HepG2 (cell line): ENCODE measurements at regions not wholly inside any gene's neighbourhood (a gene's known extent, or its start where the extent isn't known, plus 50 kb on each side); places are given as distances from the start of the nearest gene placed in this dataset.

Source experiments
- ATAC-seq: fragments of 200-7000 bp; cut with Tn5 transposase; 3 replicates; pipeline ENCODE4 v1.9.1; 2020; ENCODE audit warnings: mild to moderate bottlenecking, moderate library complexity
- BruUV-seq: library from RNA; stranded (reverse); fragments of 400-500 nt; replicated peaks from 2 replicates; lab custom pipeline; 2021; lab: Mats Ljungman, UMichigan
- CTCF ChIA-PET: fragments of 300-600 bp; formaldehyde crosslinking; extraction: SDS; loops from one replicate; lab custom pipeline; 2021; ENCODE audit warnings: low total read pairs, inconsistent platforms, low intra/inter-chr PET ratio; lab: Yijun Ruan, JAX
- POLR2A ChIA-PET: fragments of 350-600 bp; sonication (Branson Sonifier 250); formaldehyde crosslinking; loops from one replicate; lab custom pipeline; 2020; ENCODE audit warnings: antibody characterized with exemption, inconsistent platforms; lab: Yijun Ruan, JAX
- DNase-seq: peaks from one replicate; pipeline ENCODE4 v3.0.0-alpha.2; 2015; ENCODE audit warnings: low spot score
- FAIRE-seq: peaks from 3 replicates; lab custom pipeline; 2011; peaks lifted over from hg19 to GRCh38; lab: Jason Lieb, UNC
- H2AFZ ChIP-seq: one replicate; pipeline ENCODE4 v1.6.1; 2011; ENCODE audit warnings: low read length, inconsistent platforms
- H3K27ac ChIP-seq: fragments of 300-600 bp; 3 replicates; pipeline ENCODE4 v1.8.0; 2011; ENCODE audit warnings: mixed run types, mild to moderate bottlenecking, mixed read lengths, low read length, inconsistent platforms; ENCODE audit not compliant: insufficient read depth; ENCODE audit errors: extremely low read length
- H3K27me3 ChIP-seq, 2 experiments: fragments of 200-600 bp in 1 of 2; 2 replicates in 1 of 2; 3 replicates in 1 of 2; pipeline versions ENCODE4 v1.6.0 to v1.8.0; 2011; ENCODE audit warnings: low read length in 2 of 2, mild to moderate bottlenecking in 2 of 2, moderate library complexity in 2 of 2, inconsistent platforms in 1 of 2; ENCODE audit not compliant: insufficient read depth in 2 of 2, control insufficient read depth in 1 of 2
- H3K36me3 ChIP-seq, 2 experiments: fragments of 200-600 bp in 1 of 2; replicated peaks in 1 of 2; 2 replicates in 1 of 2; 3 replicates in 1 of 2; pipeline versions ENCODE4 v1.5.1 to v1.8.0; 2011; ENCODE audit warnings: low read length in 2 of 2, inconsistent platforms in 1 of 2; ENCODE audit not compliant: insufficient read depth in 2 of 2, control insufficient read depth in 1 of 2
- H3K4me1 ChIP-seq: 2 replicates; pipeline ENCODE4 v1.5.1; 2012; ENCODE audit warnings: low read length, inconsistent platforms; ENCODE audit not compliant: insufficient read depth
- H3K4me2 ChIP-seq: 2 replicates; pipeline ENCODE4 v1.6.0; 2011; ENCODE audit warnings: low read depth, low read length, inconsistent platforms
- H3K4me3 ChIP-seq, 3 experiments: fragments of 200-600 bp in 1 of 3; sonication (generic), shearing (Covaris generic) in 1 of 3; replicated peaks in 1 of 3; 2 replicates each; pipeline ENCODE4 v1.5.1; 2011 to 2016; ENCODE audit warnings: low read length in 3 of 3, inconsistent platforms in 2 of 3, low read depth in 2 of 3, mild to moderate bottlenecking in 2 of 3, control low read depth in 1 of 3, mixed read lengths in 1 of 3; ENCODE audit not compliant: insufficient read depth in 1 of 3
- H3K79me2 ChIP-seq: one replicate; pipeline ENCODE4 v1.6.1; 2011; ENCODE audit warnings: low read length, inconsistent platforms; ENCODE audit not compliant: insufficient read depth
- H3K9ac ChIP-seq: 2 replicates; pipeline ENCODE4 v1.6.0; 2011; ENCODE audit warnings: mild to moderate bottlenecking, low read depth, low read length, inconsistent platforms; ENCODE audit not compliant: insufficient read depth
- H3K9me3 ChIP-seq: 2 replicates; pipeline ENCODE4 v1.5.1; 2012; ENCODE audit warnings: mild to moderate bottlenecking, low read length
- H4K20me1 ChIP-seq: 2 replicates; pipeline ENCODE4 v1.6.0; 2011; ENCODE audit warnings: inconsistent platforms, mild to moderate bottlenecking, low read length, moderate library complexity; ENCODE audit not compliant: insufficient read depth
- FOXK1 ChIP-seq: sonication (generic); formaldehyde crosslinking; IDR thresholded peaks from 2 replicates; pipeline ENCODE4 v1.4.0; 2020; ENCODE audit warnings: low read depth, missing genetic modification reagents, borderline replicate concordance
- HIVEP1 ChIP-seq: sonication (generic); formaldehyde crosslinking; IDR thresholded peaks from 2 replicates; pipeline ENCODE4 v1.4.0; 2020; ENCODE audit warnings: mild to moderate bottlenecking, missing genetic modification reagents
- KAT8 ChIP-seq: IDR thresholded peaks from 2 replicates; pipeline ENCODE4 v1.6.1; 2016; ENCODE audit warnings: missing genetic modification reagents, missing compliant biosample characterization
- KLF16 ChIP-seq, 2 experiments: sonication (generic) in 1 of 2; formaldehyde crosslinking in 1 of 2; IDR thresholded peaks; 2 replicates each; pipeline versions ENCODE4 v1.6.1 to v1.8.0; 2016 to 2023; ENCODE audit warnings: missing genetic modification reagents in 2 of 2, missing compliant biosample characterization in 1 of 2
- NCOA5 ChIP-seq: sonication (generic); formaldehyde crosslinking; IDR thresholded peaks from 2 replicates; pipeline ENCODE4 v1.4.0; 2020; ENCODE audit warnings: missing genetic modification reagents
- PCBP1 ChIP-seq: fragments of 200-400 bp; formaldehyde crosslinking; IDR thresholded peaks from 2 replicates; pipeline ENCODE4 v1.6.1; 2017; ENCODE audit warnings: mild to moderate bottlenecking, low read depth, low read length, borderline replicate concordance
- SMARCE1 ChIP-seq: fragments of 450-650 bp; IDR thresholded peaks from 2 replicates; pipeline ENCODE4 v1.6.1; 2017; ENCODE audit warnings: borderline replicate concordance
- ZNF143 ChIP-seq: sonication (generic); formaldehyde crosslinking; IDR thresholded peaks from 2 replicates; pipeline ENCODE4 v1.4.0; 2020; ENCODE audit warnings: missing genetic modification reagents
- ZNF652 ChIP-seq: IDR thresholded peaks from 2 replicates; pipeline ENCODE4 v1.6.1; 2016; ENCODE audit warnings: low read depth, borderline replicate concordance
- ZSCAN9 ChIP-seq: IDR thresholded peaks from 2 replicates; pipeline ENCODE4 v1.6.1; 2016; ENCODE audit warnings: borderline replicate concordance
- WGBS: methylation state at CpG from one replicate; pipeline ENCODE4 v1.1.6; 2017; ENCODE audit warnings: low lambda C conversion rate; 5-methylcytosine and 5-hydroxymethylcytosine counted together
- in situ Hi-C: cut with HindIII; loops from 2 replicates; pipeline ENCODE4 v1.10.0; 2017; ENCODE audit warnings: low pct_unique_long_range_greater_than_20kb; ENCODE audit not compliant: extremely low pct_ligation_motif_present
- intact Hi-C: fragments of 100-400 bp; cut with micrococcal nuclease; formaldehyde crosslinking; loops from one replicate; pipeline ENCODE4 v1.10.0; 2022; ENCODE audit not compliant: unreplicated experiment
- TF ChIP-seq, protein P1 (sequence below): sonication (generic); formaldehyde crosslinking; IDR thresholded peaks from 2 replicates; pipeline ENCODE4 v1.5.1; 2020; ENCODE audit warnings: missing genetic modification reagents, mild to moderate bottlenecking, borderline replicate concordance
- TF ChIP-seq, protein P2 (sequence below): IDR thresholded peaks from 2 replicates; pipeline ENCODE4 v1.6.1; 2016; ENCODE audit warnings: control low read depth
- TF ChIP-seq, protein P3 (sequence below): IDR thresholded peaks from 2 replicates; pipeline ENCODE4 v1.6.1; 2012; ENCODE audit warnings: inconsistent platforms

DNA sequence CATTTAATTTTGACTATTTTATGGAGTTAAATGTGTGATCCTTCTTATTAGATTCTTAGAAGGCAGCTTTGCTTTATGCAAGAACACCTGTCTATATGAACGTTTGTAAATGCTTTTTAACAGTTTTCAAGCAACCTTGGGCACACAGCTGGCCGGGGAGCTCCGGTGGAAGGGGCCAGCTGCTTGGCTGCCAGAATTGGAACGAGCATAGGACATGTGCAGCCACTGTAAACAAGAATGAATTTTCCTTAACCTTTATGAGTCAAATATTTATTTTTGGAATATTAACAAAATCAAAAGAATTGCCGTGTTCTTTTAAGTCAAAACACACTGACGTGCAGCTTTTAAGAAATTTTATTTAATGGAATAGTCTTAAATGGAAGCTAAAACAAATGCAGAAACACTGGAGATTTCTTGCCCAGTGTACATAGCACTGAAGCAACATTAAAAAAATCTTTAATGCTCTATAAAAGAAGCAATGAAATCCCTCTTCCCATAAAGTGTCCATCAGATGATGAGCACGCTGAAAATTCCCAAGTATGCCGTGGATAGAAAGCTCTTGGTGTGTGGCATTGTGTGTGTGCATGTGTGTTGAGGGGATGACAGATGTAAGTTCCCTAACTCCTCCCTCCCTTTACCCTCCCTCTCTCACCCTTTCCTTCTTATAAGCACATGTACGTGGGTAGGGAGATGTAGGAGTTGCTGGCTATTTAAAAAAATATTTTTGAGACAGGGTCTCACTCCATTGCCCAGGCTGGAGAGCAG lies 208.9 kb upstream of the EXOC2 start (continued):
- no peak for TF ChIP-seq HIVEP1 (CRISPR knock-in tag)
- TF ChIP-seq KAT8 (CRISPR knock-in tag) = no peak
- TF ChIP-seq NCOA5 (CRISPR knock-in tag) = no peak
- TF ChIP-seq, protein P1, sequence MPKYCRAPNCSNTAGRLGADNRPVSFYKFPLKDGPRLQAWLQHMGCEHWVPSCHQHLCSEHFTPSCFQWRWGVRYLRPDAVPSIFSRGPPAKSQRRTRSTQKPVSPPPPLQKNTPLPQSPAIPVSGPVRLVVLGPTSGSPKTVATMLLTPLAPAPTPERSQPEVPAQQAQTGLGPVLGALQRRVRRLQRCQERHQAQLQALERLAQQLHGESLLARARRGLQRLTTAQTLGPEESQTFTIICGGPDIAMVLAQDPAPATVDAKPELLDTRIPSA = no peak
- no peak for TF ChIP-seq FOXK1 (CRISPR knock-in tag)
- TF ChIP-seq, all 625 proteins: peak for 3

DNA sequence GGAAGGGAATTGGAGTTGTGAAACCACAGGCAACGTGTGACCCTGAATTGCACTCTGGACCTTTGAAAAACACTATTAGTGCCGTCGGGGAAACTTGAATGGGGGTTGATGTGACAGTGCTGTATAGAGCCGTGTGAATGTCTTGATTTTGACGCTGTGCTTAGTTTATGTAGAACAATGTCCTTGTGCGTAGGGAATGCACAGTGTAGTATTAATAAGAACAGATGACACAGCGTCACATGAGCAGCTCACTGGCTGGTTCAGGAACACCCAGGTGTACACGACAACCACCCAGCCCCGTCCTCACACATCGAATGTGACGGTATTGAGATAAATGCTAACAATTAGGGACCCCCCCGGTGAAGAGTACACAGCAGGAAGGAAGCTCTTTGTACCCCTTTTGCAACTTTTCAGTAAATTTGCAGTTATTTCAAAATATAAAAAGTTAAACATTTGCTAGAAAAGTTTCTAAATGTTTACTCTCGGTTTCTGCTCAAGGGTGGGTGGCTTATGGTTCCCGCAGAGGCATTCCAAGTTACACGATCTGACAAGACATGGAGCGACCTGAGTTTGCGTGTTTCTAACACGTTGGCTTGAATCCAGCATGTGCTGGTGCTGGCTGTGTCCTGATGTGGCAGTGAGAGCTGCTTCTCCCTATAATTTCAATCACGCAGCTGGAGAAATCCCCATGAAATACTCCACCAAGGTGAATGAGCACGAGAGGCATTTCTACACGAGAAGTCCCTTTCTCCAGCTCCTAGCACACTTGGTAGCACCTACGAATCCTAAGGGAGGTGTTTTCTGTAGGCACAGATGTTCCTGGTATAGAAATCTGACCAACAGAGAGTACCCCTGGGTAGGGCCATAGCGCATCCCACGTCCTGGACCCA lies 208.0 kb upstream of the EXOC2 start:
- ATAC-seq (peak; percentile 91), FAIRE-seq (peak; percentile 97), DNase-seq (peak; percentile 85)
- peak overlapping the region; percentile 23 for H3K9ac ChIP-seq
- BruUV-seq = no TSS peak
- CTCF ChIA-PET = no interaction called here
- in situ Hi-C loops = no loop called here
- H3K79me2 ChIP-seq = no peaks in the 10 kb centered on the region
- intact Hi-C loops = loop anchor here (5.0 to 10.0 kb wide), 2 partner anchors 106 to 496 kb away; no protein-coding TSS in a partner anchor
- POLR2A ChIA-PET = interaction anchor here (0.7 to 3.2 kb wide), 19 partner anchors 11 to 714 kb away, joined by 3 to 42 read pairs (median 5); partner anchors contain the start of gene FOXQ1
- peaks cover 30% of the 10 kb centered on the region for H3K4me1 ChIP-seq
- peaks cover 1 to 21% of the 10 kb centered on the region in 2 experiments; a peak in 4 of 5 replicates for H3K27me3 ChIP-seq
- peak overlapping the region; percentile 19 to 52 (median 41) for H3K4me3 ChIP-seq
- peak overlapping the region; percentile 72 for H3K27ac ChIP-seq
- WGBS = 1% methylated on average over 24 of the region's 24 CpGs
- peak overlapping the region; percentile 86 for H3K4me2 ChIP-seq
- no peaks in the 10 kb centered on the region for H4K20me1 ChIP-seq
- H2AFZ ChIP-seq = peak overlapping the region; percentile 45
- no peaks in the 10 kb centered on the region for H3K36me3 ChIP-seq
- H3K9me3 ChIP-seq = no peaks in the 10 kb centered on the region
- TF ChIP-seq, protein P2, sequence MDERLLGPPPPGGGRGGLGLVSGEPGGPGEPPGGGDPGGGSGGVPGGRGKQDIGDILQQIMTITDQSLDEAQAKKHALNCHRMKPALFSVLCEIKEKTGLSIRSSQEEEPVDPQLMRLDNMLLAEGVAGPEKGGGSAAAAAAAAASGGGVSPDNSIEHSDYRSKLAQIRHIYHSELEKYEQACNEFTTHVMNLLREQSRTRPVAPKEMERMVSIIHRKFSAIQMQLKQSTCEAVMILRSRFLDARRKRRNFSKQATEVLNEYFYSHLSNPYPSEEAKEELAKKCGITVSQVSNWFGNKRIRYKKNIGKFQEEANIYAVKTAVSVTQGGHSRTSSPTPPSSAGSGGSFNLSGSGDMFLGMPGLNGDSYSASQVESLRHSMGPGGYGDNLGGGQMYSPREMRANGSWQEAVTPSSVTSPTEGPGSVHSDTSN (CRISPR knock-in tag) = 0 out of 2 replicates have a peak, but pooled peaks have one; percentile 11
- TF ChIP-seq, protein P3, sequence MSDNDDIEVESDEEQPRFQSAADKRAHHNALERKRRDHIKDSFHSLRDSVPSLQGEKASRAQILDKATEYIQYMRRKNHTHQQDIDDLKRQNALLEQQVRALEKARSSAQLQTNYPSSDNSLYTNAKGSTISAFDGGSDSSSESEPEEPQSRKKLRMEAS = peak; percentile 42; the same call in 1 of the 2 replicates
- TF ChIP-seq PCBP1 (no peak), ZNF143 (0 out of 2 replicates have a peak, but pooled peaks have one; percentile 28), SMARCE1 (no peak), ZSCAN9 (CRISPR knock-in tag) (0 out of 2 replicates have a peak, but pooled peaks have one; percentile 16), ZNF652 (CRISPR knock-in tag) (peak; percentile 27; the same call in 1 of the 2 replicates), KLF16 (CRISPR knock-in tag; IDR thresholded peaks at IDR 0.05) (peak in 1 of 2 experiments; percentile 57; a peak in 2 of 4 replicates)
